ENCODE measurements at regions not wholly inside any gene's neighbourhood (a gene's known extent, or its start where the extent isn't known, plus 50 kb on each side); places are given as distances from the start of the nearest gene placed in this dataset.
"Not testable (repeated sequence)": the region's sequence is repeated elsewhere in the genome, so short reads cannot be mapped to it uniquely, and the experiment has no call there.

DNA sequence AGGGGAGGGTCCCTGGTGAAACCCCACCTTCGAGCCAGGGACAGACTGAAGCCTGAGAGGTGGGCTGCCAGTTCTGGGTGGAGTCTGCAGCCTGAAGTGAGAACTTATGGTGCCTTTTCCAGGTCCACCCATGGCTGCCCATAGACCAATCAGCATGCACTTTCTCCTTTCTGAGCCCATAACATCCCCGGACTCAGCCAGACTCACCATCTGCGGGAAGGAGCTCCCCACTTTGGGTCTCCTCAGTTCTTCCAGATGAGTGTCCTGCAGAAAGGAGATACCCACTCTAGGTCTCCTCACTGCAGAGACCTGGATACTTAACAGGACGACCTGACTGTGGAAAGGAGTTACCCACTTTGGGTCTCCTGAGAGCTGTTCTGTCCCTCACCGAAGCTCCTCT lies 1673.4 kb upstream of the TMEFF2 start:
- no peak for DNase-seq (ENCODE audit: extremely low read depth in 1 of 11, low read depth in 9 of 11, low spot score in 4 of 11)

DNA sequence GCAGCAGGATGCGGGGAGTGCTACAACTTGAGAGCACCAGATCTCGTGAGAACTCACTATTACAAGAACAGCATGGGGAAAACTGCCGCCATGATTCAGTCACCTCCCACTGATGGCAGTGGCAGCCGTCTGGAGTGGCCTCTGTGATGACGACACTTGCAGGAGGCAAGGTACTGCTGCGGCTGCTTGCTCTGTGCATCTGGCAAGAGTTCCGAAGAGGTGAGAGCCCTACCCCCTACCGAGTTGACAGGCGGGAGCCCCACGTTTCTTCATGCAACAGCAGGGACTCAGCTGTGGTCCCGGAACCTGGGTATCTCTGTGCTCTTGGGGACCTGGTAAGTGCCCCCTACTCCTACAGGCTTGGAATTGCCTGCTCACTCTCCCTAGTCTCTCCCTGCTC lies 1672.7 kb upstream of the TMEFF2 start:
- no peak for DNase-seq (ENCODE audit: extremely low read depth in 1 of 11, low read depth in 9 of 11, low spot score in 4 of 11)

- no peak for DNase-seq (ENCODE audit: extremely low read depth in 1 of 11, low read depth in 9 of 11, low spot score in 4 of 11)
Measured at GRCh38 chr2:193861557-193861956, 1666.8 kb upstream of the TMEFF2 start.

GRCh38 chr2:193847991-193848390 lies 1653.3 kb upstream of the TMEFF2 start:
- DNase-seq (ENCODE audit: extremely low read depth in 1 of 11, low read depth in 9 of 11, low spot score in 4 of 11), result no peak

GRCh38 chr2:193847130-193847529 lies 1652.4 kb upstream of the TMEFF2 start:
- no peak for DNase-seq (ENCODE audit: extremely low read depth in 1 of 11, low read depth in 9 of 11, low spot score in 4 of 11)

DNA sequence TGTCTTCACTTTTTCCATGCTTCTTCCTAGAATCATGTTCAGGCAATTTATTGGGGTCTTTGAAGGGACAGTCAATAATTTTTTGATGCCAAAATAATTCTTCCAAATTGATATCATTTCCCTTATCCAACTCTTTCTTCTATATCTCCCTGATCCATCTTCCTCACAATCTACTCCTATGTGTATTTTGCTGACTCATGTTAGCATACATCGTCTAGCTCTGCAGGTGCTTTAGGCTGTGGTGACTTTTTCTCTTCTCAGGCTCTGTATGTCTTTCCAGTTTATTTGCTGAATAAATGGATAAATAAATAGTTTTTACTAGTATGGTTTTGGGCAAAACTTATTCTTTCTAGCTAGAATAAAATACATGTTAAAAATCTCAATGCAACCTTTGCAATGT lies 1650.9 kb upstream of the TMEFF2 start:
- DNase-seq (ENCODE audit: extremely low read depth in 1 of 11, low read depth in 9 of 11, low spot score in 4 of 11), result no peak

- no peak for DNase-seq (ENCODE audit: extremely low read depth in 1 of 11, low read depth in 9 of 11, low spot score in 4 of 11)
Measured at GRCh38 chr2:193843675-193844074, 1648.9 kb upstream of the TMEFF2 start.

- DNase-seq (ENCODE audit: extremely low read depth in 1 of 11, low read depth in 9 of 11, low spot score in 4 of 11), result no peak
Measured at GRCh38 chr2:193841384-193842150, 1646.8 kb upstream of the TMEFF2 start.

- DNase-seq (ENCODE audit: extremely low read depth in 1 of 11, low read depth in 9 of 11, low spot score in 4 of 11), result no peak
Measured at GRCh38 chr2:193837111-193837738, 1642.5 kb upstream of the TMEFF2 start.

GRCh38 chr2:193836424-193837006 lies 1641.8 kb upstream of the TMEFF2 start:
- not testable (repeated sequence) for DNase-seq (ENCODE audit: extremely low read depth in 1 of 11, low read depth in 9 of 11, low spot score in 4 of 11)

DNA sequence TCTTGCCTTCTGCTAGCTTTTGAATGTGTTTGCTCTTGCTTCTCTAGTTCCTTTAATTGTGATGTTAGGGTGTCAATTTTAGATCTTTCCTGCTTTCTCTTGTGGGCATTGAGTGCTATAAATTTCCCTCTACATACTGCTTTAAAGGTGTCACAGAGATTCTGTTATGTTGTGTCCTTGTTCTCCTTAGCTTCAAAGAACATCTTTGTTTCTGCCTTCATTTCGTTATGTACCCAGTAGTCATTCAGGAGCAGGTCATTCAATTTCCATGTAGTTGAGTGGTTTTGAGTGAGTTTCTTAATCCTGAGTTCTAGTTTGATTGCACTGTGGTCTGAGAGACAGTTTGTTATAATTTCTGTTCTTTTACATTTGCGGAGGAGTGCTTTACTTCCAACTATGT lies 1639.2 kb upstream of the TMEFF2 start:
- not testable (repeated sequence) for DNase-seq (ENCODE audit: extremely low read depth in 1 of 11, low read depth in 9 of 11, low spot score in 4 of 11)

DNA sequence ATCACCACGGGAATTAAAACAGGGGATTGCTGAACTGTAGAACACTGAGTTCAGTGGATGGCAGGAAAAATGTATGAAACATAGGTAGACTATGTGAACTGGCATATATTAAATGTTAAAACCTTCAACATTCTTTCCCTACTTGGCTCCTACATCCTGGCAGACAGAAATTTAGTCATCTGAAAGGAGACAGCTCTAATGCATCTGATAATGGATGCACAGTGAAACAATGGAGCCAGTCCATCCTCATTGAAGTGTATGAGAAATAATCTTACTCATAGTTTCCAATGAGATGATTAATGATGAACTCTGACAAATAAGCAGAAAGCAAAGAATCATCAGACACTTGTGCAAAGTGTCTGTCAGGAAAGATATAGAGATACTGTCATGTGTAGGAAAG lies 1629.7 kb upstream of the TMEFF2 start:
- no peak for DNase-seq (ENCODE audit: extremely low read depth in 1 of 11, low read depth in 9 of 11, low spot score in 4 of 11)

- no peak for DNase-seq (ENCODE audit: extremely low read depth in 1 of 11, low read depth in 9 of 11, low spot score in 4 of 11)
Measured at GRCh38 chr2:193818801-193819499, 1624.2 kb upstream of the TMEFF2 start.

DNA sequence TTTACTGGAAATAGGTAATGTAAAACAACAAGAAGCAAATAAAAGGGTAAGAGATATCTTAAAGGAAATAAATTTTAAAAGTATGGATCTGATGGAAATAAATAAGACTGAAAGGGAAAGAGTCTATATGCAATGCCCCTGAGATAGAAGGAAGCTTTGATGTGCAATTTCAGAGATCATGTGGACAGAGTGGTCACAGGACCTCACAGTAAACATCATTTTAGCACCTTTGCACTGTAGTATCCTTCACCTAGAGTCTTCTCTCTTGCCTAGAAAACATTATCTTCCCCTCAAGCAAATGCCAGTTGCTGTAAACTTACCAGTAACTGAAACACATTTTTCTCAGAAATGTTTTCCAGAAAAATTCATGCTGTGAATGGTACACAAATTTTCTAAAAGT lies 1621.3 kb upstream of the TMEFF2 start:
- DNase-seq (ENCODE audit: extremely low read depth in 1 of 11, low read depth in 9 of 11, low spot score in 4 of 11), result no peak

DNA sequence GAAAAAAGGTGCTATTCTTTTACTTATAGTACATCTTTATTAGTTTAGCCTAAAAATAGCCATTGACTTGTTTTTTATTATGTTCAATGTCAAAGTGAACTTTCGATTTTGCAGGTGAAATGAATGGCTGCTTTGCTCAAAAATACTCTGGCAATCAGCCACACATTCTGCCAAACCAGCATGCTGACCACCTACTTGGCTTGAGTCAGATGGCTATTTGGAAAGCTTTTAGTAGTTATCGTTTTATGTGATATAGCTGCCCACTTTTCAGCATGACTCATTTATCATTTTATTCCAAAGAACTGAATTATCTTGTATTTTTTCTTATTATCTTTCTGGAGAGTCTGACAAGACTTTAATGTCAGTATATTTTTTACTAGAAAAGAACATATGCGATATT lies 1615.8 kb upstream of the TMEFF2 start:
- DNase-seq (ENCODE audit: extremely low read depth in 1 of 11, low read depth in 9 of 11, low spot score in 4 of 11), result no peak

GRCh38 chr2:193808877-193809276 lies 1614.1 kb upstream of the TMEFF2 start:
- no peak for DNase-seq (ENCODE audit: extremely low read depth in 1 of 11, low read depth in 9 of 11, low spot score in 4 of 11)

DNA sequence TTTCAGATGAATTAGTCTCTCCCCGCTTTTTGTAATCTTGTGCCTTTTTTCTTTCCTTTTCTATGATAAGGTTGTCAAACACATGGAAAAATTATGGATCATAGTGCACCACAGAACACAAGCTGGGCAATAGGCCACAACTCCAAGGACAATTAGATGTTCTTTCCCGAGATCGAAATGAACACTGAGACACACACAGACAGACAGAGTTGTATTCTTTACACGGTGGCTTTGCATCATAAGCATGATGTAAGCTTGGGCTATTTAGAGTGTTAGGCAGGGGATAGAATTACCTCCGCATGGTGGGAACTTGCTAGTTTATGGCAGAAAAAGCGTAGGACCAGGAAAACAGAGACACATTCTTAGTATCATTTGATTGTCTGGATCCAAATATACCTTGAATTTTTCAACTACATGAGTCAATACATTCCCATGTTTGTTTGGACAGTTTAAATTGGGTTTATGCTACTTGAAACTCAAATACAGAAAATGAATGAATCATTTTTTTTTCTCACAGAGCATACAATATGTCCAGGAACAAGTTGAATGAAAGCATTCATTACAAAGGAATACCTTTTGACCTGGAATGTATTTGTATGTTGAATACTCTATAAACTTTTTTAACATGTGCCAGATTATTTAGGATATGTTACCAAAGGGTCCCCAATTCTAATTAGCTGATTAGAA lies 1611.5 kb upstream of the TMEFF2 start:
- DNase-seq (ENCODE audit: extremely low read depth in 1 of 11, low read depth in 9 of 11, low spot score in 4 of 11), result peak in 1 of 11 donors; percentile 0

GRCh38 chr2:193796847-193797246 lies 1602.1 kb upstream of the TMEFF2 start:
- DNase-seq (ENCODE audit: extremely low read depth in 1 of 11, low read depth in 9 of 11, low spot score in 4 of 11), result no peak

DNA sequence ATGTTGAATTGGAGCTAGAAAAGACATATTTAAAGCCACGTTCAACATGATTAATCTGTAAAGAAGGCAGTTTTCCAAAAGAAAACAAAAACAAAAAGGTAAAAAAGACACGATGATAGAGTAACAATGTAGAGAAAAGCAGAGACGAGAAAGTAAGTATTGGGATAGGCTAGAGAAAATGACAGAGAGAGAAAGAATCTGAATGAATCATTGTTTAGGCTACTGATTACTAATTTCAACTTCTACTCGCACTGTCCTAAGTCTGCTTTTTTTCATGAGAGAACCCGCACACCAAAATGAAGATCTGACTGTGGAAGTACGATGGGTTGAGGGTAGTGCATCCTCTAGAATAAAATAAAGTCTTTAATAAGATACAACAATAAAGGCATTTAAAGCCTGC lies 1599.2 kb upstream of the TMEFF2 start:
- no peak for DNase-seq (ENCODE audit: extremely low read depth in 1 of 11, low read depth in 9 of 11, low spot score in 4 of 11)
